Activated CD4-positive, alpha-beta memory T cell treated with anti-CD3 and anti-CD28 coated beads for 36 hours (primary cell): ENCODE measurements at regions not wholly inside any gene's neighbourhood (a gene's known extent, or its start where the extent isn't known, plus 50 kb on each side); places are given as distances from the start of the nearest gene placed in this dataset.

ENCODE experiments used
- CTCF ChIA-PET: fragments of 350-600 bp; sonication (Branson Sonifier 250); formaldehyde crosslinking; loops from one replicate; lab custom pipeline; 2021; ENCODE audit warnings: antibody characterized with exemption, inconsistent platforms; lab: Charles Lee
- POLR2A ChIA-PET: fragments of 350-600 bp; sonication (Branson Sonifier 250); formaldehyde crosslinking; loops from one replicate; lab custom pipeline; 2021; ENCODE audit warnings: antibody characterized with exemption; lab: Charles Lee
- DNase-seq: peaks from one replicate; pipeline ENCODE4 v3.0.0-alpha.2; 2020
- H3K27ac Mint-ChIP-seq: one replicate; pipeline ENCODE4 v1.8.0; 2021; ENCODE audit warnings: mixed read lengths
- H3K27me3 Mint-ChIP-seq: one replicate; pipeline ENCODE4 v1.8.0; 2021; ENCODE audit warnings: mixed read lengths
- H3K36me3 Mint-ChIP-seq: one replicate; pipeline ENCODE4 v1.8.0; 2021; ENCODE audit warnings: mixed read lengths
- H3K4me1 Mint-ChIP-seq: one replicate; pipeline ENCODE4 v1.8.0; 2021; ENCODE audit warnings: low read depth, mixed read lengths
- H3K4me3 Mint-ChIP-seq: one replicate; pipeline ENCODE4 v1.8.0; 2021; ENCODE audit warnings: mild to moderate bottlenecking, mixed read lengths
- H3K9me3 Mint-ChIP-seq: one replicate; pipeline ENCODE4 v1.8.0; 2021; ENCODE audit warnings: mixed read lengths
- intact Hi-C: fragments of 100-400 bp; cut with micrococcal nuclease; formaldehyde crosslinking; loops from one replicate; pipeline ENCODE4 v1.15.1; 2023

DNA sequence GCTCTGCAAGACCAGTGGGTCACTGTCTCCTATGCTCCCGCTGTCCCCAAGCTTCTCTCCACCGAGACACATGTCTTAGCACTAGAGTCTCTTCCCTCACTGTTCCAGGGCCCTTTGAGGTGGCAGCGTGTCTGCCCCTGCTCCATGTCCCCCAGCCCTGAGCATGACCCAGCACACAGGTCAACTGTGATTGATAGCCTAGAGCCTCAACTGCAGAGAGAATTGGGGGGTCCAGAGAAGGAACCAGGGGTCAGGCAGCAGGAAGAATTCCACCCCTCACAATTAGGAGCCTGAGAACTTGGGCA is 54.6 kb upstream of the ODC1 start:
- Mint-ChIP-seq H3K27me3 (peaks cover 4% of the 10 kb centered on the region), H3K4me3 (no peak overlapping the region), H3K27ac (no peak overlapping the region), H3K9me3 (no peaks in the 10 kb centered on the region), H3K36me3 (no peaks in the 10 kb centered on the region), H3K4me1 (peaks cover 5% of the 10 kb centered on the region)
- DNase-seq, result peak; percentile 2
- intact Hi-C loops, result no loop called here
- POLR2A ChIA-PET, result no interaction called here
- CTCF ChIA-PET, result no interaction called here

DNA sequence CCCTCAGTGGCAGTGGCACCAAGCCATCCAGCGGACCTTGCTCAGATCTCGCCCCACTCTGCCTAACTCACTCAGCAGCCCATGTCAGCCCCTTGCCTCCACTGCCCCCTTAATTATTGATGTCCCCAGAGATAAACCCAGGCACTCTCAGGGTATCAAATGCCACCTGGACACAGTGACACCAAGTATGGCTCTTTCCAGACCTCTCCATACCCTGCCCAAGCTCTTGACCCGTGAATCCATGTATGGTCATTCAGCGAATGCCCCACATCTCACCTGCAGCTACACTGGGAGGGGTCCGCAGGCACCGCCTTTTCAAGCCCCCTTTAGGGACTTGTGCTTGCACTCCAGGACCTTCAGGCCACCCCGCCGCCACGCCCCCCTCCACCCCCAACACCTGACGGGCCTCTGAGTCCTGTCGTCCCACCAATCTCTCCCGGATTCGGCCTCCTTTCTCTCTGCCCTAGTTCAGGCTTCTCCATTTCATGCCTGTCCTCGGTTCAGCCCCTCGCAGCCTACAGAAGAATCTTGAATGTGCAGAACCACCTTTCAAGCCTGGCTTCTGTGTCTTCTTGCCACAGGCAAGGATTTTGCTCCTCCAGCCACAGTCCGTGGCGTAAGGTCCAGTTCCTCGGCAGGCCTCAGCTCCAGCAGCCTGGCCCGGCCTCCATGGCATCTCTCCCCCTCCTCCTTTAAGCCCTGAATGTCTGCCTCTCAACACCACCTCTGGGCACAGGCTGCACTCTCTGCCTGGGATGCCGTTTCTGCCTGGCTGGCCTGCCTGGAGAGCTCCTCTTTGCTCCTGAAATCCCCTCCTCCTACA is 54.1 kb upstream of the ODC1 start:
- DNase-seq, result peak; percentile 5
- intact Hi-C loops, result no loop called here
- ChIA-PET CTCF (no interaction called here), POLR2A (no interaction called here)
- Mint-ChIP-seq H3K4me3 (no peak overlapping the region), H3K9me3 (no peaks in the 10 kb centered on the region), H3K27ac (no peak overlapping the region), H3K4me1 (peaks cover 5% of the 10 kb centered on the region), H3K36me3 (no peaks in the 10 kb centered on the region), H3K27me3 (peaks cover 5% of the 10 kb centered on the region)

DNA sequence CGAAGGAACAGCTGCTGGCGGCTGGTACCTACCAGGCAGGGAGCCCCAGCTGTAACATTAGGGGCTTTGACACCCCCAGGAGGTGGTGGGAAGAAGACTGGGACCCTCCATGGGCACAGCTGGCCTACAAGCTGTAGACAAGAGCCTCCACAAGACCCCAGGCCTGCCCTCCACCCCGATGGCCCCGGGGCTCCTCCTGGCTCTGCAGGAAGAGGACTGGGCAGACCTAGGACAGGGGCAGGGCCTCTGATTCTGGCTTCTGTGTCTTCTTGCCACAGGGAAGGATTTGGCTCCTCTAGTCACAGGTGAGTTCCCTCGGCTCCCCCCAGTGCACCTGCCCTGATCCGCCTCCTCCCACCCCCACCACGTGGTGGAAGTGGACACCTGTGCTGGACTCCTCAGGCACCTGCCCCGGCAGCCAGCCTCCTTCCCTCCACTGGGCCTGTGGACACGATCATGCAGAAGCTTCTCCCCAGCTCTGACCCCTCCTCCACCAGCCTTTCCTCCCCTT is 53.4 kb upstream of the ODC1 start:
- ChIA-PET CTCF (no interaction called here), POLR2A (no interaction called here)
- H3K27me3 Mint-ChIP-seq, result peaks cover 10% of the 10 kb centered on the region
- H3K4me1 Mint-ChIP-seq, result peaks cover 7% of the 10 kb centered on the region
- DNase-seq, result peak; percentile 6
- no peaks in the 10 kb centered on the region for H3K36me3 Mint-ChIP-seq
- intact Hi-C loops, result no loop called here
- no peak overlapping the region for H3K27ac Mint-ChIP-seq
- no peaks in the 10 kb centered on the region for H3K9me3 Mint-ChIP-seq
- no peak overlapping the region for H3K4me3 Mint-ChIP-seq

DNA sequence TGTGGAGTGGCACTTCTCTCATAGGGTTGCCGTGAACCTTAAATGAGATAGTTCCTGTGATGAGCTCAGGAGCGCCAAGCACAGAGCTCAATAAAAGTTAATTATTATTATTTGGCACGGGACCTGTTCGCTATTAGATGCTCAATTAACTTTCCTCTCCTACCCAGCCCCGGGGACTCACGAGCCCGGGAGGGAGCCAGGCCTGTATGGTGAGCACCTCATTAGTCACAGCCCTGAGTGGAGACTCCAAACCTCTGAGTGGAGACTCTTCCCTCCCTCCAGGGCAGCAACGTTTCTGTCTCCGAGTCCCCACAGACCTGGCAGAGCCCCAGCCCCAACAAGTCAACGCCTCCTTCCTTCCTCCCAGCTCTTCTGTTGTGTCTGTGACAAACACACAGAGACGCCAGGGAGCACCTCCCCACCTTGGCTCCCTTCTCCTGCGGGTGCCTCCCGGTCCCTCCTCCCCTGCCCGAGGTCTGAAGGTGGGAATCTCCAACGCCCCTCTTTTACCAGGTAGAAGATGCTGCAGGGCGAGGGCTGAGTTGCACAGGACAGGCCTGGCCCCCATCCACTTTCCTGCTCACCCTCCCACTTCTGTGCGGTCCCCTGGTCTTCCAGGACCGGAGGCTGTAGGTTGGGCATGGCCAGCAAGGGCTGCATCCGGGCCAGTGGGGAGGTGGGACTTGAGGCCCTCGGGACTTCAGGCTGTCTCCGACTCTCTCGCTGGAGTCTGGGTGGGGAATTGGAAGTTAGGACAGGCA is 52.7 kb upstream of the ODC1 start:
- Mint-ChIP-seq H3K27ac (no peak overlapping the region), H3K36me3 (no peaks in the 10 kb centered on the region), H3K4me1 (peaks cover 9% of the 10 kb centered on the region), H3K4me3 (no peak overlapping the region), H3K9me3 (no peaks in the 10 kb centered on the region), H3K27me3 (peaks cover 10% of the 10 kb centered on the region)
- intact Hi-C loops, result no loop called here
- POLR2A ChIA-PET, result no interaction called here
- CTCF ChIA-PET, result no interaction called here
- DNase-seq, result peak; percentile 7

DNA sequence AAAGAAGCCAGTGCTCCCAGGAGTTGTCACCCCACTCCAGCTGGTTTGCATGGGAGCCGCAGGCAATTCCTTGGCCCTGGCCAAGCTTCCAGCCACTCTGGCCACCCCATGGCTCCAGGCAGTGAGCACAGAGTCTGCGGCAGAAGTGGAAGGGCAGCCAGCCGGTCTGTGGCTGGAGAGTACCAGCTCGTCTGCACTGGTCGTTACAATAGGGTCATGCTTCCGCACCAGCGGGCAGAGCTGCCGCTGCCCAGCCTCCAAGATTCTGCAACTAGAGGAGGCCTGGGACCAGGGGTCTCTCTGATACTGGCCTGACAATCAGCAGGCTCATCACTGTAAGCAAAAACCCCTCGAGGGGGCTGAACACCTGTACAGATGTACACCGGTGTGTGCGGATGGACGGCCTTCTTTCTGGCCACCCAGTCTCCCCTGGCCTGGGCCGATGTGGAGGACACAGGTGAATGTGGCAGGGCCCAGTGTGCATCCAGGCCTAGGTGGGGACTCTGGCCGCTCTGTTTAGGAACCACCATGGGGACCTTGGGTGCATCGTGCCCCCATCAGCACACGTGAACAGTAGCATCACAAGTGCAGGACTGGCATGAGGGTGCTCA is 51.9 kb upstream of the ODC1 start:
- peaks cover 17% of the 10 kb centered on the region for H3K4me1 Mint-ChIP-seq
- intact Hi-C loops, result no loop called here
- CTCF ChIA-PET, result interaction anchor here (1.1 kb wide), 1 partner anchor 24 kb away, joined by 4 read pairs; no protein-coding TSS in a partner anchor
- no peak overlapping the region for H3K27ac Mint-ChIP-seq
- DNase-seq, result peak; percentile 7
- H3K27me3 Mint-ChIP-seq, result peaks cover 10% of the 10 kb centered on the region
- H3K4me3 Mint-ChIP-seq, result no peak overlapping the region
- POLR2A ChIA-PET, result no interaction called here
- H3K36me3 Mint-ChIP-seq, result no peaks in the 10 kb centered on the region
- no peaks in the 10 kb centered on the region for H3K9me3 Mint-ChIP-seq

DNA sequence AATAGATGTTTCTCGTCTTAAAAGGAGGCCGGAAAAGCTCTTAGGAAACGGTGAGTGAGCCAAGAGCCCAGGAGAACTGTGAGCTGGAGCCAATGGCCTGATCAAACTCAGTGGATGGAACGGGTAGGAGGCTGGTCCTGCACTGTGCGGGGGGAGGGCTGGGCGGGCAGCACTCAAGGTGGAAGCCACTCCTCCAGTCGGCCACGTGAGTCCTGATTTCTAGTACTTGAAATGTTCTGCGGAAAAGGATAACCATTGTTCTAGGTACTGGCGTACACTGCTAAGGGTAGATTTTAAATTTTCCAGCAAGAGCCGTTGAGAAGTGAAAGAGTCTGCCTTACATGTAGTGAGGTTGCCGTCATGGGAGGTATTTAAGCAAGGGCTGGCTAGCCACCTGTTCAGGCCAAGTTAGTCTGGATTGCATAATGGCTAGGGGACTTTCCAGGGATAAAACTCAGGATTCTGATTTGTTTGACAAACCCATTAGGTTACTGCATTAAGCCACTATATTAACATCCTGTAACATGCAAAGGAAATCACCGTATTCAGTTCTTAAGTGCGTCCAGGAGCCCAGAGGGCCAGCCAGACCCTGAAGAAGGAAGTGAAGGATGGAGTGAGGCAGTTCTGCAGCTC is 51.3 kb upstream of the ODC1 start:
- no peak for DNase-seq
- Mint-ChIP-seq H3K27me3 (peaks cover 10% of the 10 kb centered on the region), H3K36me3 (no peaks in the 10 kb centered on the region), H3K9me3 (no peaks in the 10 kb centered on the region), H3K4me1 (peaks cover 19% of the 10 kb centered on the region), H3K27ac (peak overlapping the region; percentile 4), H3K4me3 (no peak overlapping the region)
- intact Hi-C loops, result no loop called here
- POLR2A ChIA-PET, result no interaction called here
- CTCF ChIA-PET, result interaction anchor here (1.1 to 1.3 kb wide), 2 partner anchors 24 to 64 kb away, joined by 3 to 4 read pairs; no protein-coding TSS in a partner anchor

DNA sequence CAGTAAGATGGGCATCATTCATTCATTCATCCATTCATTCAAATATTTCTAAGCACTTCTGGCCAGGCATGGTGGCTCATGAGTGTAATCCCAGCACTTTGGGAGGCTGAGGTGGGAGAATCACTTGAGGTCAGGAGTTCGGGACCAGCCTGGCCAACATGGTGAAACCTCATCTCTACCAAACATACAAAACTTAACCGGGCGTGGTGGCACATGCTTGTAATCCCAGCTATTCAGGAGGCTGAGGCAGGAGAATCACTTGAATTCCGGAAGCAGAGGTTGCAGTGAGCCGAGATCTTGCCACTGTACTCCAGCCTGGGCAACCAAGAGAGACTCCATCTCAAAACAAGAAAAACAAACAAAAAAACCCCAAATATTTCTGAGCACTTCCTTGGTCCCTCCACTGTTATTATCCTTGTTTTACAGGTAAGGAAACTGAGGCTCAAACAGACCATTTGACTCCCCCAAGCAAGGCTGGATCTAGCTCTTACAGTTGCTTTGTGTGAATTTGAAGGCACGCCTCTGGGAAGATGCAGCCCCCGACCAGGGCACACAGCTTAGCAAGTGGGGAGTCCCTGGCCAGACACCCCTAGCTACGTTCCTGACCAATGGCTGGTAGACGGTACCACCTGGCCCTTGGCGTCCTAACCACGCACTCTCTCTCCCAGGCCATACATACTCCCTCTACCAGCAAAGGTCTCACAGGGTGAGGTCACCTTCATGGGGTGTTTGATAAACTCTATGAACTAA is 50.6 kb upstream of the ODC1 start:
- POLR2A ChIA-PET, result no interaction called here
- no peak overlapping the region for H3K27ac Mint-ChIP-seq
- intact Hi-C loops, result no loop called here
- no peaks in the 10 kb centered on the region for H3K36me3 Mint-ChIP-seq
- H3K27me3 Mint-ChIP-seq, result peaks cover 10% of the 10 kb centered on the region
- no peaks in the 10 kb centered on the region for H3K9me3 Mint-ChIP-seq
- peaks cover 26% of the 10 kb centered on the region for H3K4me1 Mint-ChIP-seq
- no peak for DNase-seq
- no peak overlapping the region for H3K4me3 Mint-ChIP-seq
- CTCF ChIA-PET, result interaction anchor here (1.3 kb wide), 1 partner anchor 63 kb away, joined by 3 read pairs; no protein-coding TSS in a partner anchor
